Left lobe of liver (tissue), 2 donors: ENCODE measurements at regions not wholly inside any gene's neighbourhood (a gene's known extent, or its start where the extent isn't known, plus 50 kb on each side); places are given as distances from the start of the nearest gene placed in this dataset.

Source experiments
- ATAC-seq: fragments of 200-7000 bp; cut with Tn5 transposase; one replicate; pipeline ENCODE4 v1.9.1; 2020; ENCODE audit warnings: mild to moderate bottlenecking, moderate library complexity
- DNase-seq: peaks from one replicate; pipeline ENCODE4 v3.0.0-alpha.2; 2020; ENCODE audit warnings: low spot score
- donor health status: DM: no; HTN: no; CAD: no; lungs with moderate emphysema.
- donor health status: DM: no; HTN: yes; CAD: no.

DNA sequence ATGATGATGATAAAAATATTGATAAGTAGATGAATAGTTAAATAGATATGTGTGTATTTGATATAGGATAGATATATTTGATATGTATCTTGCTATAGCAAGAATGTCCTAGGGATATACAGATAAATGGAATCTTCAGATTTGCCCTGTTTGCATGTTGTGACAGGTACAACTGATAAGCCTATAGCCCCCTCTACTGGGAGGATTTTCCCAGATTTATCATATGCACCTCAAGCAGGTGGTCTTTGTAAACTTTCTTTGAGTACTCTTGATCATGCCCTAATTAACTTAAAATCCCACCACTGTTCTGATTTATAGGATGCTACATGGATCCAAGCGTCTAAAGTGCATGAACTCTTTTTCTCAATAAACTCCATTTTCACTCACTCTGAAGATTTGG is 1050.7 kb downstream of the SORCS3 start:
- DNase-seq (no peak), ATAC-seq (no peak)

GRCh38 chr10:105682911-105683310 is 1041.8 kb downstream of the SORCS3 start:
- DNase-seq (no peak), ATAC-seq (no peak)

DNA sequence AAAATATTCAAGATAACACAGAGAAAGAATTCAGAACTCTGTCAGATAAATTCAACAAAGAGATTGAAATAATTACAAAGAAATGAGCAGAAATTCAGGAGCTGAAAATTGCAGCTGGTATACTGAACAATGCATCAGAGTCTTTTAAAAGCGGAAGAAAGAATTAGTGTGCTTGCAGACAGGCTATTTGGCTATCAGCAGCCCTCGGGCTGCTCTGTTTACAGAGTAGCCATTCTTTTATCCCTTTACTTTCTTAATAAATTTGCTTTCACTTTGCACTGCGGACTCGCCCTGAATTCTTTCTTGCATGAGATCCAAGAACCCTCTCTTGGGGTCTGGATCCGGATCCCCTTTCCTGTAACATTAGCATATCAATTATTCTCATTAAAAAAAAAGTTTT is 1040.0 kb downstream of the SORCS3 start:
- no peak for ATAC-seq
- no peak for DNase-seq

- DNase-seq (no peak), ATAC-seq (no peak)
These were observed 1038.7 kb downstream of the SORCS3 start for GRCh38 chr10:105679781-105680180.

DNA sequence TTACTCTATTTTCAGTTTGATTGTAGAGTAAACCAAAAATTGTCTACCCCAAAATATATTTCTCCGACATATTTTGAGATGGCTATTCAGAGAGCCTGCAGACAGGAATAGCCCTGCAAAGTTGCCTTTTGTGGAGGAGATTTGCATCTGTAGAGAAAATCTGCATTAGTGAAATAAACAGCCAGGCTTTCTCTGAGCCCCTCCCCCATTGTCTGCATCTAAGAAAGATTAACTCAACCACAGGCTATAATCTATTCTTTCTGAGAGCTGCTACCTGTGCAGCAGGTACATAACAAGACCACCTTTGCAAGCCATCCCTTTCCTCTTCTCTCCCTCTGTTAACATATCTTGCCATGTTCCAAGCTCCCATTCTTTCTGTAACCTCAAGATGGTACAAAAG is 1034.2 kb downstream of the SORCS3 start:
- no peak for ATAC-seq
- no peak for DNase-seq

DNA sequence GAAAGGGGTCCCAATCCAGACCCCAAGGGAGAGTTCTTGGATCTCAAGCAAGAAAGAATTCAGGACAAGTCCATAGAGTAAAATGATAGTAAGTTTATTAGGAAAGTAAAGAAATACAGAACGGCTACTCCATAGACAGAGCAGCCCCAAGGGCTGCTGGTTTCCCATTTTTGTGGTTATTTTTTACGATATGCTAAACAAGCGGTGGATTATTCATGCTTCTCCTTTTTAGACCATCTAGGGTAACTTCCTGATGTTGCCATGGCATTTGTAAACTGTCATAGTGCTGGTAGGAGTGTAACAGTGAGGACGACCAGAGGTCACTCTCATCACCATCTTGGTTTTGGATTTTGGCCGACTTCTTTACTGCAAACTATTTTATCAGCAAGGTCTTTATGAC is 1033.4 kb downstream of the SORCS3 start:
- ATAC-seq (no peak), DNase-seq (no peak)

DNA sequence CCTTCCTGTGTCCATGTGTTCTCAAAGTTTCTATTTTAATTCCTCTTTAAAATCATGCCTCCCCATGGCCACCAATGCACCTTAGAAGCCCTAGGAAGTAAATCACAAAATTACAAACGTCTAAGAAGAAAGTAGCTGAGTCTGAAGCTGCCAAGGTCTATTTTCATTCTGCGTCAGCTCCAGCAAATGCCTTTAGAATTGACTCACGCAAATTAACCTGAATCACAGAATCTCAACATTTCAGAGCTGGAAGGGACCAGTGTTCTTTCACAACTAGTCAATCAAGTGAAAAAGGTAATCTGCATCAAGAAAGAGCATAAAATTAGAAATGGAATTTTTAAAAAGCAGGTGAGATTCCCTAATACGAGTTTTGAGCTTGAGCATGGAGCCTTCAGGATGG is 1017.6 kb downstream of the SORCS3 start:
- ATAC-seq (no peak), DNase-seq (no peak)

GRCh38 chr10:105656856-105657255 is 1015.8 kb downstream of the SORCS3 start:
- no peak for ATAC-seq
- DNase-seq = no peak

DNA sequence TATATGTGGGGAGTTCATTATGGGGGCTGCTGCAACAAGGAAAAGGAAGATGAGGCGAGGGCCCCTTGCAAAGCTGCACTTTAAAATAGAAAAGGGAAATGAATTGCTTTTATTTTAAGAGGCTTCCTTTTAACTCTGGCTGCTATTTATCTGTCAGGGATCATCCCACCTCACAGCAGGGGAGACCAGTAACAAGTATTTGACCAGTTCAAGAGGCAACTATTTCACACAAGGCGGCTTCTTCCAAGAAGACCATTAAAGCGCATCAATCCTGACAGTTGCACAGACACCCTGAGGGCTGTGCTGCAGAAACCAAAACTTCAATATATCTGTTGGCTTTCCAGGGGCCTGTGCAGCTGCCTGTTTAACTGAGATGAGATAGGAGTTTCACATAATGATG is 1009.2 kb downstream of the SORCS3 start:
- DNase-seq = no peak
- ATAC-seq = no peak

GRCh38 chr10:105647354-105647753 is 1006.3 kb downstream of the SORCS3 start:
- ATAC-seq = no peak
- DNase-seq = no peak

- no peak for ATAC-seq
- DNase-seq = no peak
These were observed 1003.9 kb downstream of the SORCS3 start for GRCh38 chr10:105644978-105645377.

DNA sequence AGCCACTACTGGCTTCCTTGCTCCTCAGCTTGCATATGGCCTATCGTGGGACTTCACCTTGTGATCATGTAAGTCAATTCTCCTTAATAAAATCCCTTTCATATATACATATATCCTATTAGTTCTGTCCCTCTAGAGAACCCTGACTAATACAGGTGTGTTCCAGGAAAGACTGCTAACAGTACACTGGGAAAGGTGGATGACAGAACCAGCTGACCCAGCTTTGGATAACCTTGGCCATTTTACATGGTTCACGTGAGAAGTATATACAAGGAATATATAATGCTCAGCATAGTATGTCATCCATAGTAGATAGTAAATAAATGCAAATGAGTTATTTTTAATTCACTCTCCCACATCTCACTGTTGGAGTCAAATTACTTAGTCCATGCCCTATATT is 1003.5 kb downstream of the SORCS3 start:
- ATAC-seq (no peak), DNase-seq (no peak)

DNA sequence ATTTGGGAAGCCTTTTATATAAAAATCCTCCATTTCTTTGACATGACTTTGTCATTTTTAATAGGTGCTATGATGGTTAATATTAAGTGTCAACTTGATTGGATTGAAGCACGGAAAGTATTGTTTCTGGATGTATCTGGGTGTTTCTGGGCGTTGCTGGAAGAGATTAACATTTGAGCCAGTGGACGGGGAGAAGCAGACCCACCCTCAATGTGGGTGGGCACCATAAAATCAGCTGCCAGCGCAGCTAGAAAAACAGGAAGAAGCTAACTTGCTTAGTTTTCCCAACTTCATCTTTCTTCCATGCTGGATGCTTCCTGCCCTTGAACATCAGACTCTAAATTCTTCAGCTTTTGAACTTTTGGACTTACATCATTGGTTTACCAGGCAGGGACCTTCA is 1003.0 kb downstream of the SORCS3 start:
- ATAC-seq (no peak), DNase-seq (no peak)

- no peak for ATAC-seq
- DNase-seq = no peak
These were observed 1002.6 kb downstream of the SORCS3 start for GRCh38 chr10:105643660-105644059.

DNA sequence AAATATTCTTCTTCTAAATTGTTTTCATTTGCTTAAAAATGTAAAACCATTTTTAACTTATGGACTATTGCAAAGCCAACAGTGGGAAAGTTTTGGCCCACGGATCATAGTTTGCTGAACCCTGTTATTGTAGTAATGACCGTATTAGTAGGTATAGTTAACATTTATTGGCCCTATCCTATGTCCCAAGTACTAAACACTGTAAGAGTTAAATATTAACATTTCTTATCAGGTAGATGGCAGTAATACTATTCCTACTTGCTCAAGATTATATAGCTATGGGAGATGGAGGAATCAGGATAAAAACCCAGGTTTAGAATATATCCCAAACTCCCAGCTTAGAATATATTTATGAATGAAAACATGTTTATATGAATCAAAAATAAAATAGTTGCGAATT is 993.2 kb downstream of the SORCS3 start:
- DNase-seq = no peak
- ATAC-seq = no peak

DNA sequence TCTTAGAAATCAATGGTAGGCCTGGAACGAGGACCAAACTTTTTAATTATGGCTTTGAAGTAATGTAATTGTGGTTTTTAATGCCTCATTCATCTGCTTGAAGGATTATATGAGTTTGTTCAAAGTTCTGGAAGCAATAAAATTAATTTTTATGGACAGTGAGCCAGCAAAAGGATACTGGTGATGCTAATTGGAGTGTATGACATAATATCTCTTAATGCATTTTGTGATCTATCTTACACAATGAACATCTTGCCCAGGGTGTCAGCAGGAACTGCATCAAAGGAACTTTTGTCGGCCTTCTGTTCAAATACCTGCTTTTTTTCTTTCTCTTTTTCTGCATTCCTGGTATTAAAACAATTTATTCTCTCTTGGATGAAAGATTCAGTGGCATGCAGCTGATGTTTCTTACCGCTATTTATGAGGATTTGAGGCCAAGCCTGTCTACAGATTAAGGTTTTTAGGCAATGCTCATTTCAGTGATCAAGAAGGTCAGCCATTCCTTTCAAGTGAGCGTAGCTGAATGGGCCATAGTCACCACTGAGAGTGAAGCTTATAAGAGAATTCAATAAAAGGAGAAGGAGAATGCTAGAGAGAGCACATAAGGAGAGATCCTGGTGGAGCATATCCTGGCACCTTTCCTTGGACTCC is 974.8 kb downstream of the SORCS3 start:
- ATAC-seq = no peak
- DNase-seq = no peak

DNA sequence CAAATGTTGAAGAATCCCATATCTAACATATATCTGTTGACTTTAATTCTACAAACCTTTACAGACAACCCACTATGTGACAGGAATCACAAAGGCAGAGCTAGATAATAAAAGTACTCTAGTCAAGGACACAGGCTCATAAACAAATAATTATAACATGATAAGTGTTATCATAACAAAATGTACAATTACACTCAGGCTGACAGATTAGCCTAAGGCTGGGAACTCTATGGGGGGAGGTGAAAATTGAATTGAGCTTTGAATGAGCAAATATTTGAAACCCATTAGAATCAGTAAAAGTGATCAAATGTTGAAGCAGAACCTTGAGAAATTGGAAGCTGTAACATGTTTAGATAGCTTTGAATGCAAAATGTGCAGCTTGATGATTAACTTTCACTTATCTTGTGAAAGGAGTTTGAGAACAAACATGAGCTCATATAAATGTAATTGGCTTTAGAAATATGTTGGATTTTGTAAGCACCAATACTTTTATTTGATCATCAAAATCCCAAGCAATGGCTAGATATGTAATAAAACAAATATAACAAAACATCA is 970.2 kb downstream of the SORCS3 start:
- no peak for ATAC-seq
- DNase-seq = no peak

GRCh38 chr10:105609451-105609850 is 968.4 kb downstream of the SORCS3 start:
- no peak for DNase-seq
- no peak for ATAC-seq

GRCh38 chr10:105605918-105606317 is 964.8 kb downstream of the SORCS3 start:
- no peak for ATAC-seq
- DNase-seq = no peak

GRCh38 chr10:105605104-105605503 is 964.0 kb downstream of the SORCS3 start:
- ATAC-seq = no peak
- no peak for DNase-seq

DNA sequence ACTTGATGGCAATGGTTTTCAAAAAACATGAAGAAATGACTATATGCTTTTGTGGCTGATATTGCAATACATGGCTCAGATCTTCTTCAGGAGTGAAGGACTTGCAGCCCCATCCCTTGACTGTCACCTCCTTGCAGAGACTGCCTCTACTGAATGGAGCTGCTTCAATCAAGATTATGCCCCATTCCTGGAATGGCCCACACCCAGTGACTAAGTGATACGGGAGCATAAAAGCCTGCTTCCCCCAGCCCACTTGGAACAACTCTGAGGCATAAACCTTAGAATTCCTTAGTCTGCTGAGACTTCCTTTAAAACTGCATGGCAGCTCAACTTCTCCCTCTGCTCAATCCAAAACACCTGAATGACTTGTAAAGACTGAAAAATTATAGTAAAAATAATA is 957.1 kb downstream of the SORCS3 start:
- DNase-seq = no peak
- ATAC-seq = no peak

DNA sequence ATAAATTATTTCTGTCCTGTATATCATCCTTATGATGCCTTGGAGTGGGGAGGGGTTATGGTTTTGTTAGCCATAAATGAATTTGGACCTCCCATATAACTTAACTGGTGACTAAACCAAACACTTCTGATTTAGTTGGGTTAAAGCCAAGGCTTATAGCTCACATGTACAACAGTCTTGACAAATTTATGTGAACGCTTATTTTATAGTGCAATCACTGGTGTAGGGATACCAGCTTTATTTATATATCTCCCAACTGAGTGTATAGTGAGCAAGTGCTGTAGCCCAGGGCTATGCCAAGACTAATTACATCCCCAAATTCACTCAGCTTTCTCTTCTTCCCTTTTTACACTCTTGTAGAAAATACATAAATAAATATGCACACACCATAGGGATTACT is 956.2 kb downstream of the SORCS3 start:
- ATAC-seq (no peak), DNase-seq (no peak)

- DNase-seq = no peak
- ATAC-seq = no peak
These were observed 955.7 kb downstream of the SORCS3 start for GRCh38 chr10:105596749-105597148.
